AG09319 (cell line): ENCODE measurements at regions not wholly inside any gene's neighbourhood (a gene's known extent, or its start where the extent isn't known, plus 50 kb on each side); places are given as distances from the start of the nearest gene placed in this dataset.

Experiments used
- DNase-seq: peaks from one replicate; pipeline ENCODE4 v3.0.0-alpha.2; 2010; ENCODE audit warnings: low read depth; ENCODE audit errors: extremely low read depth
- CTCF ChIP-seq: IDR thresholded peaks from 2 replicates; pipeline ENCODE4 v1.5.1; 2011; ENCODE audit warnings: low read depth, mild to moderate bottlenecking, inconsistent platforms, low read length, moderate library complexity

DNA sequence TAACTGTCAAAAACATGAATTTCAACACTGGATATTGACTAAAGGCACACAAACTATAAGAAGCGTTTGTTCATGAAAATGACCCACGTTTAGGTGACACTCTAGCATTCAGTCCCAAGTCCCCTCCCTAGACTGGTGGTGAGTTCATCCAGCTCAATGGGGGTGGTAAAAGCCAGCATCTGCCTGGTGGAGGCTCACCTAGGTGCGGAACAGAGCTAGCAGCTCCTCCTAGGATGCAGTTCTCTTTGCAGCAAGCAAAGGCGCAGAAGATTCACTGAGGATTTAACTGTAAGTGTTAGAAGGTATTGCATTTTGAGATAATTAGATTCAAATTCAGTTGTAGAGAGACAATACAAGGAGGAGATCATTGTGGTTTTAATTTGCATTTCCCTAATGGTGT lies 87.6 kb downstream of the VSTM2A start:
- DNase-seq: no peak
- no peak for TF ChIP-seq CTCF

GRCh38 chr7:54622696-54623309 lies 80.6 kb downstream of the VSTM2A start:
- no peak for DNase-seq
- no peak for TF ChIP-seq CTCF
